Neural cell (in vitro differentiated cells): ENCODE measurements at regions not wholly inside any gene's neighbourhood (a gene's known extent, or its start where the extent isn't known, plus 50 kb on each side); places are given as distances from the start of the nearest gene placed in this dataset.

Experiments used
- H2AFZ ChIP-seq: fragments of 200-600, 300-800 bp; sonication (generic), shearing (Covaris generic); 2 replicates; pipeline ENCODE4 v1.6.0; 2014; ENCODE audit warnings: low read depth, mild to moderate bottlenecking, antibody characterized with exemption, low read length, moderate library complexity
- H3F3A ChIP-seq: fragments of 200-600 bp; shearing (Covaris generic); 2 replicates; pipeline ENCODE4 v1.6.1; 2016; ENCODE audit warnings: mild to moderate bottlenecking, moderate library complexity, mixed read lengths, antibody characterized with exemption, low read length; ENCODE audit not compliant: insufficient read depth, poor library complexity, severe bottlenecking
- H3K27ac ChIP-seq: fragments of 200-600, 300-800 bp; sonication (generic), shearing (Covaris generic); 2 replicates; pipeline ENCODE4 v1.5.1; 2014; ENCODE audit warnings: mild to moderate bottlenecking, low read length, moderate library complexity
- H3K27me3 ChIP-seq: fragments of 300-800, 200-600 bp; sonication (generic), shearing (Covaris generic); 2 replicates; pipeline ENCODE4 v1.6.0; 2014; ENCODE audit warnings: mild to moderate bottlenecking, low read depth, low read length, moderate library complexity; ENCODE audit not compliant: insufficient read depth
- H3K36me3 ChIP-seq: fragments of 300-800, 200-600 bp; sonication (generic), shearing (Covaris generic); 2 replicates; pipeline ENCODE4 v1.5.1; 2014; ENCODE audit warnings: mild to moderate bottlenecking, antibody characterized with exemption, low read length, moderate library complexity; ENCODE audit not compliant: insufficient read depth
- H3K4me2 ChIP-seq: fragments of 300-800, 200-600 bp; sonication (generic), shearing (Covaris generic); 2 replicates; pipeline ENCODE4 v1.6.0; 2014; ENCODE audit warnings: mild to moderate bottlenecking, low read length
- H3K4me3 ChIP-seq: fragments of 300-800, 200-600 bp; sonication (generic), shearing (Covaris generic); 2 replicates; pipeline ENCODE4 v1.5.1; 2014; ENCODE audit warnings: mild to moderate bottlenecking, low read length, moderate library complexity
- H3K79me2 ChIP-seq: fragments of 200-600 bp; shearing (Covaris generic); replicated peaks from 2 replicates; pipeline ENCODE4 v1.6.0; 2014; ENCODE audit warnings: mild to moderate bottlenecking, low read length, moderate library complexity; ENCODE audit not compliant: insufficient read depth
- H3K9ac ChIP-seq: fragments of 300-800, 200-600 bp; sonication (generic), shearing (Covaris generic); 2 replicates; pipeline ENCODE4 v1.6.1; 2016; ENCODE audit warnings: mild to moderate bottlenecking, low read length, mixed read lengths
- H3K9me2 ChIP-seq: fragments of 200-600 bp; shearing (Covaris generic); 2 replicates; pipeline ENCODE4 v1.6.1; 2016; ENCODE audit warnings: mild to moderate bottlenecking, low read length, mixed read lengths; ENCODE audit not compliant: insufficient read depth
- H3K9me3 ChIP-seq: fragments of 200-600, 300-800 bp; sonication (generic), shearing (Covaris generic); 2 replicates; pipeline ENCODE4 v1.6.1; 2016; ENCODE audit warnings: mild to moderate bottlenecking, mixed run types, low read length, moderate library complexity, mixed read lengths
- H4K20me1 ChIP-seq: fragments of 200-600 bp; shearing (Covaris generic); 2 replicates; pipeline ENCODE4 v1.6.1; 2016; ENCODE audit warnings: mild to moderate bottlenecking, mixed run types; ENCODE audit not compliant: insufficient read depth
- CTCF ChIP-seq: fragments of 450-650 bp; IDR thresholded peaks from 2 replicates; pipeline ENCODE4 v1.5.1; 2014; ENCODE audit warnings: antibody characterized with exemption, mild to moderate bottlenecking, moderate library complexity; ENCODE audit not compliant: poor library complexity, severe bottlenecking
- EP300 ChIP-seq: fragments of 450-650 bp; conservative IDR thresholded peaks from 2 replicates; pipeline ENCODE4 v1.6.1; 2014; ENCODE audit warnings: antibody characterized with exemption, mild to moderate bottlenecking, moderate library complexity; ENCODE audit not compliant: poor library complexity, severe bottlenecking
- EZH2 ChIP-seq: fragments of 200-600, 300-800 bp; shearing (Covaris generic), sonication (generic); IDR thresholded peaks from 2 replicates; pipeline ENCODE4 v1.6.1; 2014; ENCODE audit warnings: antibody characterized with exemption, low read length, borderline replicate concordance, mild to moderate bottlenecking; ENCODE audit not compliant: insufficient read depth, poor library complexity, severe bottlenecking
- MXI1 ChIP-seq: fragments of 450-650 bp; conservative IDR thresholded peaks from 2 replicates; pipeline ENCODE4 v1.6.1; 2014; ENCODE audit warnings: antibody characterized with exemption, mild to moderate bottlenecking; ENCODE audit not compliant: poor library complexity, severe bottlenecking
- POLR2AphosphoS5 ChIP-seq: IDR thresholded peaks from 2 replicates; pipeline ENCODE4 v1.6.1; 2012
- RAD21 ChIP-seq: fragments of 450-650 bp; conservative IDR thresholded peaks from 2 replicates; pipeline ENCODE4 v1.6.1; 2014; ENCODE audit warnings: antibody characterized with exemption, mild to moderate bottlenecking, moderate library complexity
- REST ChIP-seq: IDR thresholded peaks from 2 replicates; pipeline ENCODE4 v1.6.1; 2012; ENCODE audit warnings: borderline replicate concordance
- TAF1 ChIP-seq: IDR thresholded peaks from 2 replicates; pipeline ENCODE4 v1.6.1; 2012; ENCODE audit warnings: low read depth

- H2AFZ ChIP-seq = no peak overlapping the region
- H3K27me3 ChIP-seq = no peaks in the 10 kb centered on the region
- H4K20me1 ChIP-seq = no peaks in the 10 kb centered on the region
- H3K9me2 ChIP-seq = no peaks in the 10 kb centered on the region
- H3K9me3 ChIP-seq = no peaks in the 10 kb centered on the region
- no peaks in the 10 kb centered on the region for H3K79me2 ChIP-seq
- no peak overlapping the region for H3K9ac ChIP-seq
- no peak overlapping the region for H3K27ac ChIP-seq
- no peaks in the 10 kb centered on the region for H3F3A ChIP-seq
- H3K36me3 ChIP-seq = no peaks in the 10 kb centered on the region
- no peak overlapping the region for H3K4me3 ChIP-seq
- no peak for TF ChIP-seq EZH2
- H3K4me2 ChIP-seq = no peak overlapping the region
Measured at GRCh38 chr7:84624927-84625326, 430.3 kb upstream of the SEMA3A start.

- Histone ChIP-seq H3K79me2 (no peaks in the 10 kb centered on the region), H2AFZ (no peak overlapping the region), H3K9me2 (no peaks in the 10 kb centered on the region), H3K9me3 (no peaks in the 10 kb centered on the region), H3K27ac (no peak overlapping the region), H3K4me2 (no peak overlapping the region), H3K9ac (no peak overlapping the region), H3K27me3 (no peaks in the 10 kb centered on the region), H3K36me3 (no peaks in the 10 kb centered on the region), H3F3A (no peaks in the 10 kb centered on the region), H3K4me3 (no peak overlapping the region), H4K20me1 (no peaks in the 10 kb centered on the region)
- TF ChIP-seq REST (no peak), RAD21 (no peak), CTCF (no peak), EP300 (no peak), EZH2 (no peak), POLR2AphosphoS5 (no peak), MXI1 (no peak), TAF1 (no peak)
Measured at GRCh38 chr7:84624527-84624926, 429.9 kb upstream of the SEMA3A start.
